ENCODE measurements at regions not wholly inside any gene's neighbourhood (a gene's known extent, or its start where the extent isn't known, plus 50 kb on each side); places are given as distances from the start of the nearest gene placed in this dataset.

DNA sequence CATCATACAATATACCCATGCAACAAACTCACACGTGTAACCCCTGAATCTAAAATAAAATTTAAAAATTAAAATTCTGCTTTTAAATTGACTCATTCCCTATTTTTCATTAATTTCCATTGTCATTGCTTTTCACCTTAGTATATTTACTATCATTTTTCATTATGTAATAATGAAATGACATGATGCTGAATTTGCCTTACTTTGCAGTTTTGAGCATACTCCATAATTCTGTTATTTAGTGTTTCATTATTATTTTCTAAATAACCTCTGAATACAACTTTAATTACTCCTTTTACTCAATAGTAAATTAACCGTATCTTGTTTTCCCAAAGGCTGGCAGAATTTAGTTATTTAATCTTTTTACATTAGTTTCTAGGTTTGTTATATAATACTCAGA lies 719.6 kb downstream of the DOK5 start:
- Histone ChIP-seq H3K18ac (ENCODE audit: low read depth in 1 of 2, low read length in 2 of 2) (no peak overlapping the region), H3K36me3 (ENCODE audit: control insufficient read depth in 1 of 2, insufficient read depth in 2 of 2, low read depth in 1 of 2, low read length in 2 of 2) (no peaks in the 10 kb centered on the region), H3K4me2 (ENCODE audit: low read length, poor library complexity, severe bottlenecking) (no peak overlapping the region), H2BK120ac (ENCODE audit: low read depth, low read length) (no peak overlapping the region), H4K91ac (ENCODE audit: low read length) (no peak overlapping the region), H3K23ac (ENCODE audit: low read length in 2 of 2) (no peak overlapping the region), H2BK12ac (ENCODE audit: low read length in 2 of 2) (no peak overlapping the region), H2AFZ (ENCODE audit: low read depth, low read length) (no peak overlapping the region), H3K4me1 (ENCODE audit: control insufficient read depth, insufficient read depth, low read depth, low read length) (no peaks in the 10 kb centered on the region), H2AK5ac (ENCODE audit: low read length, severe bottlenecking) (no peak overlapping the region), H3K4ac (ENCODE audit: low read depth in 1 of 2, low read length in 2 of 2) (no peak overlapping the region), H2BK15ac (ENCODE audit: low read depth, poor library complexity, severe bottlenecking) (no peak overlapping the region), H2BK5ac (ENCODE audit: low read depth, low read length, poor library complexity, severe bottlenecking) (no peak overlapping the region), H3K27ac (ENCODE audit: low read length, poor library complexity, severe bottlenecking) (no peak overlapping the region), H3K79me1 (replicated peaks; ENCODE audit: low read length, poor library complexity, severe bottlenecking) (no peaks in the 10 kb centered on the region), H3K4me3 (ENCODE audit: insufficient read depth in 1 of 2, low read depth in 1 of 2, low read length in 2 of 2) (no peak overlapping the region), H3K27me3 (ENCODE audit: control insufficient read depth in 1 of 2, insufficient read depth in 1 of 2, low read length in 2 of 2) (no peaks in the 10 kb centered on the region), H4K8ac (ENCODE audit: low read length) (no peak overlapping the region), H3K9me3 (ENCODE audit: control insufficient read depth, low read length) (no peaks in the 10 kb centered on the region), H3K9ac (ENCODE audit: low read length) (no peak overlapping the region), H3K14ac (ENCODE audit: low read length in 2 of 2) (no peak overlapping the region)
- no peak for DNase-seq
- 45% methylated on average over 1 of the region's 2 CpGs for WGBS

DNA sequence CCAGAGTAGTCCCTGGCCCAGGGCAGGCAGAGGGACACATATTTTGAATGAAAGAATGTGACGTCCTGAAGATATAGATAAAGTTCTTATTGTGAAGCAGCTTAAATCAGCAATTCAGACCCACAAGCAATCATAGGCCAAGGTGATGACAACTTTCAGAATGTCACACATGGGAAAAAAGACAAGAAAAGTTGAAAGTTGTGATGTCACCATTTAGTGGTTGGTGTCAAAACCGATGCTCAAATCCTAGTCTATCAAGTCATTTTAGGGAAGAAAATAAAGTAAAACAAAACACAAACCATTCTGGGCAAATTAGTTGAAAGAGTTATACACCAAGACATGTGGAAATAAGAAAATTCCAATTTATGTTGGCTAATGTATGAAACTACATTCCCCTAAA lies 710.8 kb downstream of the DOK5 start:
- Histone ChIP-seq H3K23ac (ENCODE audit: low read length in 2 of 2) (no peak overlapping the region), H2AFZ (ENCODE audit: low read depth, low read length) (no peak overlapping the region), H3K4me2 (ENCODE audit: low read length, poor library complexity, severe bottlenecking) (no peak overlapping the region), H3K14ac (ENCODE audit: low read length in 2 of 2) (no peak overlapping the region), H2BK15ac (ENCODE audit: low read depth, poor library complexity, severe bottlenecking) (no peak overlapping the region), H2BK12ac (ENCODE audit: low read length in 2 of 2) (no peak overlapping the region), H3K27ac (ENCODE audit: low read length, poor library complexity, severe bottlenecking) (no peak overlapping the region), H2BK120ac (ENCODE audit: low read depth, low read length) (no peak overlapping the region), H3K18ac (ENCODE audit: low read depth in 1 of 2, low read length in 2 of 2) (no peak overlapping the region), H4K8ac (ENCODE audit: low read length) (no peak overlapping the region), H3K4me1 (ENCODE audit: control insufficient read depth, insufficient read depth, low read depth, low read length) (no peaks in the 10 kb centered on the region), H3K36me3 (ENCODE audit: control insufficient read depth in 1 of 2, insufficient read depth in 2 of 2, low read depth in 1 of 2, low read length in 2 of 2) (no peaks in the 10 kb centered on the region), H3K4me3 (ENCODE audit: insufficient read depth in 1 of 2, low read depth in 1 of 2, low read length in 2 of 2) (no peak overlapping the region), H3K27me3 (ENCODE audit: control insufficient read depth in 1 of 2, insufficient read depth in 1 of 2, low read length in 2 of 2) (no peaks in the 10 kb centered on the region), H3K79me1 (replicated peaks; ENCODE audit: low read length, poor library complexity, severe bottlenecking) (no peaks in the 10 kb centered on the region), H4K91ac (ENCODE audit: low read length) (no peak overlapping the region), H3K4ac (ENCODE audit: low read depth in 1 of 2, low read length in 2 of 2) (no peak overlapping the region), H3K9ac (ENCODE audit: low read length) (no peak overlapping the region), H2BK5ac (ENCODE audit: low read depth, low read length, poor library complexity, severe bottlenecking) (no peak overlapping the region), H2AK5ac (ENCODE audit: low read length, severe bottlenecking) (no peak overlapping the region), H3K9me3 (ENCODE audit: control insufficient read depth, low read length) (no peaks in the 10 kb centered on the region)
- WGBS, result 67% methylated on average over 1 of the region's 2 CpGs
- no peak for DNase-seq

DNA sequence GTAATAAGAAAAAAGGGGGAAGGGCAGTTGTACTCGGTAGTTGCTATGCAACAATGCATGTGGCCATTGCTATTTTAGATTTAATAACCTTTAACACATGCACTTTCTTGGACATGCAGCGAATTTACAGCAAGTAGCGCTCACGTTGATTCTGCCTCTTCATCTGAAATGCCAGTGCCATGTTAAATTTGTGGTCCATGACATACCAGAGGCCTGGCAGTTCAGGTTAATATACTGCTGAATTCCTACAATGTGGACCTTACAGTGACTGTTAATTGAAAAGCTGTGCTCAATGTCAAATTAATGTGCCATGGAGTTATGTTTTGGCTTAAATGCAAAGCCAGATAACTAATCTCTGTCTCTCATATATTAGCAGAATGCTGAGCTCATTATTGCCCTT lies 699.7 kb downstream of the DOK5 start:
- no peak overlapping the region for H2AK5ac ChIP-seq (ENCODE audit: low read length, severe bottlenecking)
- 77% methylated on average over 3 of the region's 4 CpGs for WGBS
- H2BK5ac ChIP-seq (ENCODE audit: low read depth, low read length, poor library complexity, severe bottlenecking), result no peak overlapping the region
- H3K23ac ChIP-seq (ENCODE audit: low read length in 2 of 2), result no peak overlapping the region
- no peak overlapping the region for H4K8ac ChIP-seq (ENCODE audit: low read length)
- H2BK12ac ChIP-seq (ENCODE audit: low read length in 2 of 2), result no peak overlapping the region
- no peak overlapping the region for H2BK15ac ChIP-seq (ENCODE audit: low read depth, poor library complexity, severe bottlenecking)
- H3K4me1 ChIP-seq (ENCODE audit: control insufficient read depth, insufficient read depth, low read depth, low read length), result peaks cover under 1% of the 10 kb centered on the region
- no peak overlapping the region for H2AFZ ChIP-seq (ENCODE audit: low read depth, low read length)
- H3K9ac ChIP-seq (ENCODE audit: low read length), result no peak overlapping the region
- no peaks in the 10 kb centered on the region for H3K79me1 ChIP-seq (replicated peaks; ENCODE audit: low read length, poor library complexity, severe bottlenecking)
- no peak overlapping the region for H3K18ac ChIP-seq (ENCODE audit: low read depth in 1 of 2, low read length in 2 of 2)
- no peak overlapping the region for H3K4me3 ChIP-seq (ENCODE audit: insufficient read depth in 1 of 2, low read depth in 1 of 2, low read length in 2 of 2)
- no peak overlapping the region for H3K4ac ChIP-seq (ENCODE audit: low read depth in 1 of 2, low read length in 2 of 2)
- H3K27me3 ChIP-seq (ENCODE audit: control insufficient read depth in 1 of 2, insufficient read depth in 1 of 2, low read length in 2 of 2), result no peaks in the 10 kb centered on the region
- no peak overlapping the region for H2BK120ac ChIP-seq (ENCODE audit: low read depth, low read length)
- no peak overlapping the region for H3K27ac ChIP-seq (ENCODE audit: low read length, poor library complexity, severe bottlenecking)
- no peak overlapping the region for H3K4me2 ChIP-seq (ENCODE audit: low read length, poor library complexity, severe bottlenecking)
- H3K9me3 ChIP-seq (ENCODE audit: control insufficient read depth, low read length), result peaks cover 4% of the 10 kb centered on the region
- no peak overlapping the region for H4K91ac ChIP-seq (ENCODE audit: low read length)
- no peak for DNase-seq
- H3K14ac ChIP-seq (ENCODE audit: low read length in 2 of 2), result no peak overlapping the region
- H3K36me3 ChIP-seq (ENCODE audit: control insufficient read depth in 1 of 2, insufficient read depth in 2 of 2, low read depth in 1 of 2, low read length in 2 of 2), result no peaks in the 10 kb centered on the region

DNA sequence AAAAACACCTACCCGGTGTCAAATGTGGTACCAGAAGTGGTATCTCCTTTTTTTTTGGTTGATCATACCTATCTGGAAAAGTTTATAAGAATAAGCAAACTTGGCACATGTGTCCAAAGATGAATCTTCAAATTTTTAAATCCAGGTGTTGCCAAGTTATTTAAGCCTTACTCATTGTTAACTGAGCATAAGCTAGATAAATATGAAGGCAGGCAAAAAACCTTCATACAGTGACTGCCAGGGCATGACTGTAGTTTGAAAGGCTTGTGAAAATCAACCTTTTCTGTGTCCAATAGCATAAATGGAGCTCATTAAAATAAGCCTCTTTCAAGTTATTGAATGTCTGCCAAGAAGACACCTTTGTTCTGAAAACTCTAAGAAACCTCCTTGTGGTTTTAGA lies 699.2 kb downstream of the DOK5 start:
- Histone ChIP-seq H2BK12ac (ENCODE audit: low read length in 2 of 2) (no peak overlapping the region), H3K79me1 (replicated peaks; ENCODE audit: low read length, poor library complexity, severe bottlenecking) (no peaks in the 10 kb centered on the region), H3K4ac (ENCODE audit: low read depth in 1 of 2, low read length in 2 of 2) (no peak overlapping the region), H2BK120ac (ENCODE audit: low read depth, low read length) (no peak overlapping the region), H4K8ac (ENCODE audit: low read length) (no peak overlapping the region), H3K36me3 (ENCODE audit: control insufficient read depth in 1 of 2, insufficient read depth in 2 of 2, low read depth in 1 of 2, low read length in 2 of 2) (no peaks in the 10 kb centered on the region), H2AK5ac (ENCODE audit: low read length, severe bottlenecking) (no peak overlapping the region), H3K4me3 (ENCODE audit: insufficient read depth in 1 of 2, low read depth in 1 of 2, low read length in 2 of 2) (no peak overlapping the region), H3K27me3 (ENCODE audit: control insufficient read depth in 1 of 2, insufficient read depth in 1 of 2, low read length in 2 of 2) (no peaks in the 10 kb centered on the region), H3K18ac (ENCODE audit: low read depth in 1 of 2, low read length in 2 of 2) (no peak overlapping the region), H3K23ac (ENCODE audit: low read length in 2 of 2) (no peak overlapping the region), H3K4me1 (ENCODE audit: control insufficient read depth, insufficient read depth, low read depth, low read length) (no peaks in the 10 kb centered on the region), H2BK5ac (ENCODE audit: low read depth, low read length, poor library complexity, severe bottlenecking) (no peak overlapping the region), H2AFZ (ENCODE audit: low read depth, low read length) (no peak overlapping the region), H3K27ac (ENCODE audit: low read length, poor library complexity, severe bottlenecking) (no peak overlapping the region), H3K9me3 (ENCODE audit: control insufficient read depth, low read length) (no peaks in the 10 kb centered on the region), H3K9ac (ENCODE audit: low read length) (no peak overlapping the region), H3K4me2 (ENCODE audit: low read length, poor library complexity, severe bottlenecking) (no peak overlapping the region), H3K14ac (ENCODE audit: low read length in 2 of 2) (no peak overlapping the region), H4K91ac (ENCODE audit: low read length) (no peak overlapping the region), H2BK15ac (ENCODE audit: low read depth, poor library complexity, severe bottlenecking) (no peak overlapping the region)
- WGBS, result 67% methylated on average over 1 of the region's 1 CpG
- no peak for DNase-seq

Measured in mesenchymal stem cell (in vitro differentiated cells and primary cell).